Activated T-cell treated with anti-CD3 and anti-CD28 coated beads, Interleukin-2, amount 50 U/mL, for 4 hours (primary cell): ENCODE measurements at regions not wholly inside any gene's neighbourhood (a gene's known extent, or its start where the extent isn't known, plus 50 kb on each side); places are given as distances from the start of the nearest gene placed in this dataset.
"Not testable (repeated sequence)": the region's sequence is repeated elsewhere in the genome, so short reads cannot be mapped to it uniquely, and the experiment has no call there.

Source experiments
- ATAC-seq, 2 donors: fragments of 200-7000 bp; cut with Tn5 transposase; one replicate each; pipeline ENCODE4 v1.10.0; 2021
- DNase-seq: peaks from one replicate; pipeline ENCODE4 v3.0.0-alpha.2; 2020
- H3K27me3 Mint-ChIP-seq: one replicate; pipeline ENCODE4 v1.8.0; 2021; ENCODE audit warnings: low read depth, mixed read lengths
- H3K36me3 Mint-ChIP-seq: one replicate; pipeline ENCODE4 v1.8.0; 2022; ENCODE audit warnings: mixed read lengths; ENCODE audit not compliant: insufficient read depth
- H3K4me1 Mint-ChIP-seq: one replicate; pipeline ENCODE4 v1.8.0; 2021; ENCODE audit warnings: low read depth, mixed read lengths
- H3K4me3 Mint-ChIP-seq: one replicate; pipeline ENCODE4 v1.8.0; 2021; ENCODE audit warnings: mild to moderate bottlenecking, moderate library complexity, mixed read lengths
- H3K9me3 Mint-ChIP-seq: one replicate; pipeline ENCODE4 v1.8.0; 2021; ENCODE audit warnings: mixed read lengths

DNA sequence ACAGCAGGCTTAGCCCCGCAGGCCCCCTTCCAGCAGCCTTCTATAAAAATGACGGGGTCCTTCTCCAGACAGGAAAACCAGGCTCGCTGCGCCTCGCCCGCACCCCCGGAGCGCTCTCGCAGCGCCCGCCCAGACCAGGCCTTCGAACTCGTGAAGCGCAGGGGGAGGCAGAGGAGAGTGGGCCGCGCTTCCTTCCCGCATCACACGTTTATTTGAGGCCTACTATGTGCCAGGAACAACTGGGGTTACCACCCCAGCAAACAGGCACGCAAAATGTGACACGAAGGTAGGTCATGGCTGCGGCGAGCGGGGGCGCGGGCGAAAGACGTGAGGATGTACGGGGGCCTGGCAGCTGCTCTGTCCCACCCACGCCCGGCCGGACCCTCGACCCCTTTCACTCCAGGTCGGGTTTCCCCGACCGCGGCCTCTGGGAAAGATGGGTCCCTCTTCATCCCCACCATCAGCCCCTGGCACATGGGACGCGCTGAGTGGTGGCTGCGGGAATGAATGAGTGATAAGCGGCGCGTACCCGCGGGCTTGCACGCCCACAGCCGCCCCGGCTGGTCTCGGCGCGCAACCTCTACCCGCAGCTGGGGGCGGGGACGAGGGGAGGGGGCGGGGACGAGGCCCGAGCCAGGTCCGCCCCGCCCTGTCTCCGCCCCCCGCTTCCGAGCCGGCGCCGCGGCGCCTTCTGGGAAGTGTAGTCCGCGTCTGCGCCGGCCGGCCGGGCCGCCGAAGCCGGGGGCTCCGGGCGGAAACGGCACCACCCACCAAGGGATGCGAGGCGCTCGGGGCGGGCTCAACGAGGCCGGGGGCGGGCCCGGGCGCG, 59.1 kb downstream of the ZNF467 start:
- DNase-seq (peak; percentile 96), ATAC-seq (peak; percentile 91 to 92)
- peaks cover 18% of the 10 kb centered on the region for H3K4me1 Mint-ChIP-seq
- H3K4me3 Mint-ChIP-seq, result peak overlapping the region; percentile 80
- no peaks in the 10 kb centered on the region for H3K36me3 Mint-ChIP-seq
- no peaks in the 10 kb centered on the region for H3K27me3 Mint-ChIP-seq
- peaks cover 13% of the 10 kb centered on the region for H3K9me3 Mint-ChIP-seq

DNA sequence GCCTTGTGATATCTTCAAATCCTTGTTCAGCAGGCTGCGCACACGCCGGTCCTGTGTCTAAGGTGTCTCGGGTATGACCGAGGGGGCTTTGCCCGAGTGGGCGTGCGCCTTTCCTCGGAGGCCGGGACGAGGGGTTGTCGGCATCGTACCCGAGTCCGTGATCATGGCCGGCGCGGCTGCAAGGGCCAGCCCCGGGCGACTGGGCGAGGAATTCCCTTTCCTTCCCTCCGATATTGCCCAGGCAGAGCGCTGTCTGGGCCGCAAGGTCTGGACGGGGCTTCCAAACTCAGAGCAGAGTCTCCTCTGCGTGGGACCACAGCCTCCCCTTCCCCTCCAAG, 59.7 kb downstream of the ZNF467 start:
- ATAC-seq (no peak), DNase-seq (no peak)
- no peaks in the 10 kb centered on the region for H3K36me3 Mint-ChIP-seq
- peaks cover 18% of the 10 kb centered on the region for H3K4me1 Mint-ChIP-seq
- peak overlapping the region; percentile 80 for H3K4me3 Mint-ChIP-seq
- peaks cover 13% of the 10 kb centered on the region for H3K9me3 Mint-ChIP-seq
- no peaks in the 10 kb centered on the region for H3K27me3 Mint-ChIP-seq

DNA sequence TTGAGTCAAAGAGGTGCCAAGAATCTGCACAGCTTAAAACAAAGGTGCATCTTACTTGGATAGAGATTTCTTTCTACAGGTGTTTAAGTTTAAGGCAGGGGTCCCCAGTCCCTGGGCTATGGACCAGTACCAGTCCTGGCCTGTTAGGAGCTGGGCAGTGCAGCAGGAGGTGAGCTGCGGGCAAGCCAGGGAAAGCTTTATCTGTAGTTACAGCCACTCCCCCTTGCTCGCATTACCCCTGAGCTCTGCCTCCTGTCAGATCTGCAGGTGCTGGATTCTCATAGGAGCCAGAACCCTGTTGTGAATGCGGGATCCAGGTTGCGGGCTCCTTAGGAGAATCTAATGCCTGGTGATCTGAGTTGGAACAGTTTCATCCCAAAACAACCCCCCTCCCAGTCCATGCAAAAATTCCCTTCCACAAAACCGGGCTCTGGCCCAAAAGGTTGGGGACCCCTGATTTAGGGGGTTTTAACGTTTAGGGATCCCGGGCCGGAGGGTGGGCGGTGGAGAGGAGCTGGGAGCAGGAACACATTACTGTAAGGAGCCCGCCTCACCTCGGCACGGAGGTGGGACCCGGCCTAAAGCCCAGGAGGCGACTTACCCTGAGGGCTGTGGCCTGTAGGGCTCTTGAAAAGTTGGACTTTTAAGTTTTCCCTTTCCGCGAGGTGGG, 60.2 kb downstream of the ZNF467 start:
- Mint-ChIP-seq H3K4me3 (peak overlapping the region; percentile 54), H3K27me3 (no peaks in the 10 kb centered on the region), H3K9me3 (peaks cover 13% of the 10 kb centered on the region), H3K36me3 (no peaks in the 10 kb centered on the region), H3K4me1 (peaks cover 18% of the 10 kb centered on the region)
- ATAC-seq (no peak), DNase-seq (no peak)

DNA sequence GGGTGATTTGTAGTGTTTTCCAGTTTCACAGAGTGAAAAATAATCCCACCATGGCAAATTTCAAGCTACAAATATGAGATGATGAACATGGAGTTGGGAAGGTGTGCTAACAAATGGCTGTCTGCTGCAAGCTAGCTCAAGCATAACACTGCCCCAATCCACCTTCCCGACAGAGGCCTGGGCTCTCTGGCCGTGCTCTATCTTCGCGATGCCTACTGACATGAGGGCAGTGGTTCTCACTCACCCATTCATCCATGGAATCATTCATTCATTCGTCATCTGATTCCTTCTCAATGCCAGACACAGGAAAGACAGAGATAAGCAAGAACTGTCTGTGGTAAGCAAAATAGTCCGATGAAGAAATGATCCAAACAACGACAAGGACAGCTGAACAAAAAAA, 65.4 kb downstream of the ZNF467 start:
- Mint-ChIP-seq H3K4me1 (no peaks in the 10 kb centered on the region), H3K4me3 (no peak overlapping the region), H3K36me3 (no peaks in the 10 kb centered on the region), H3K27me3 (peaks cover 4% of the 10 kb centered on the region), H3K9me3 (peaks cover 13% of the 10 kb centered on the region)
- ATAC-seq (no peak), DNase-seq (no peak)

DNA sequence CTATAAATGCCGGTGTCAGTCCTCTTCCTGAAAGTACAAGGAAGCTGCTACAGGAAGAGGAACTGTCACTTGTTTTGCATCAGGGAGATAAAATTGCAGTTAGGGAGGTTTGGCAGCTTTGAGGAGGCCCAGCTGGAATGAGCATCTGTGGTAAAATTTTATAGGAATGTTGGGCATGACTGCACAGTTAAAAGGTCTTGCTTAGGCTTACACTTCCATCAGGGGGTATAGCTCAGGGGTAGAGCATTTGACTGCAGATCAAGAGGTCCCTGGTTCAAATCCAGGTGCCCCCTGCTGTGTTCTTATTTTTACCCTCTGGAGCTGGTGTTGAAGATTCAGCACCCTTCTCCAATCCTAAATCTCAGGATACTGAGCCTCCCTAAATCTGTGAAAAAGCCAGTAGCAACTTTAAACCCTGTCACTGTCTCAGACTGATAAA, 65.9 kb downstream of the ZNF467 start:
- Mint-ChIP-seq H3K36me3 (no peaks in the 10 kb centered on the region), H3K4me3 (no peak overlapping the region), H3K27me3 (peaks cover 4% of the 10 kb centered on the region), H3K9me3 (peaks cover 13% of the 10 kb centered on the region), H3K4me1 (no peaks in the 10 kb centered on the region)
- ATAC-seq (no peak), DNase-seq (no peak)

DNA sequence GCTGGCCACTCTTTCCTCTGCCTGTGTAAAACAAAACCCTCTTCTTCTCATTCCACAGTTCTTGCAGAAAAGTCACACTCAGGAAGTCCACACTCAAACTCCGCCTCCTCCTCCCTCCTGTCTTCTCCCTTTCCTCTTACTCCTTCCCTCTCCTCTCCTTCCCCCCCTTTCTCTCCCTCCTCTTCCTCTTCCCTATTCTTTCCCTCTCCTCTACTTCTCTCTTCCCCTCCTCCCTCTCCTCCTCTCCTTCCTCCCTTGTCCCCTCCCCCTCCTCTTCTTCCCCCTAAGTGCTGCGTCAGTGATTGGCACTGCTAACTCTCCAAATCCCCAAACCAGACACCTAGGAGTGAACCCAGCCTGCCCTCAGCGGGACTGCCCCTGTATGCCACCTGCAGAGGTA, 67.0 kb downstream of the ZNF467 start:
- no peak for DNase-seq
- Mint-ChIP-seq H3K4me3 (no peak overlapping the region), H3K36me3 (no peaks in the 10 kb centered on the region)

DNA sequence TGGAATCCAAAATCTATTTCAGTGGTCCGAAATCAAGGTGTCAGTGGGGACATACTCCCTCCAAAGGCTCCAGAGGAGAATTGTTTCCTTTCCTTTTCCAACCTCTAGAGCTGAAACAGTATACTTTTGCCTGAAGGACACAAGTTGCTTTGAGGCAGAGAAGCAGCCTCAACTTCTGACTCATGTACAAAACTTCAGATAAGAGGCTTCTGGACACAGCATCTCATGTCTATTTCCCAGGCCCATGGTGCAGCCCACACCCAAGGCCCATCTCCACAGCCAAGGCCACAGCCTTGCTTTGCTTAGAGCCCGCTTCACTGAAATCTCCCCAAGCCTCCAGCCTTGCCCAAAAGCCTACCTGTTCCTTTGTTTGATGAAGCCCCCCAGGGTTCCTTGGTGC, 68.9 kb downstream of the ZNF467 start:
- ATAC-seq, result no peak
- no peak for DNase-seq
- no peaks in the 10 kb centered on the region for H3K4me1 Mint-ChIP-seq
- H3K36me3 Mint-ChIP-seq, result no peaks in the 10 kb centered on the region
- peaks cover 3% of the 10 kb centered on the region for H3K9me3 Mint-ChIP-seq
- no peak overlapping the region for H3K4me3 Mint-ChIP-seq
- peaks cover 6% of the 10 kb centered on the region for H3K27me3 Mint-ChIP-seq

More for the DNA sequence above, 67.0 kb downstream of the ZNF467 start:
- Mint-ChIP-seq H3K9me3 (peaks cover 11% of the 10 kb centered on the region), H3K4me1 (no peaks in the 10 kb centered on the region), H3K27me3 (peaks cover 4% of the 10 kb centered on the region)
- ATAC-seq, result no peak

DNA sequence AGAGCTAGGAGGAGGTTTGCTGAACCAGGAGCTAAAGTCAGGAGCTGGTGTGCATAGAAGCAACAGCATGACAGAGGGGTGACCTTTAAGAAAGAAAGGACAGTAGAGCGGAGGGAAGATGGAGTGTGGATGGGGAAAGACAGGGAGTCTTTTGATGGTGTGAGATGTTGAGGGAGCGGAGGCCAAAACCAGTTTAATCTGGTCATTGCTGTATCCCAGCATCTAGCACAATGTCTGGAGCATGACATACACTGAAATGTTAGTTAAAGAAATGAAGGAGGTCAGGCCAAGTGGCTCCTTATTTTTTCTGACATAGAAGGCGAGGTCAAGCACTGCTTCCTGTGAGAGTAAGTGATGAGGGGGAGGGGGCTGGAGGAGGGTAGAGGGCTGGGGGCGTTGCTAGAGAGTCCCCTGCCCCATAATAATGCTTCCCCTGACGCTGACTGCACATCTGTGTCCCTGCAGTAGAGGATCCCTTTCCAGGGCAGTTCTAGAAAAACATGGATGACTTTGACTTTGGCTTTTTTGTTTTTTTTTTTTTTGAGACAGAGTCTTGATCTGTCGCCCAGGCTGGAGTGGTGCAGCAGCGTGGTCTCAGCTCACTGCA, 70.2 kb downstream of the ZNF467 start:
- no peak for ATAC-seq
- Mint-ChIP-seq H3K4me3 (no peak overlapping the region), H3K9me3 (peaks cover 2% of the 10 kb centered on the region), H3K4me1 (no peaks in the 10 kb centered on the region), H3K27me3 (peaks cover 6% of the 10 kb centered on the region), H3K36me3 (no peaks in the 10 kb centered on the region)
- DNase-seq, result no peak

DNA sequence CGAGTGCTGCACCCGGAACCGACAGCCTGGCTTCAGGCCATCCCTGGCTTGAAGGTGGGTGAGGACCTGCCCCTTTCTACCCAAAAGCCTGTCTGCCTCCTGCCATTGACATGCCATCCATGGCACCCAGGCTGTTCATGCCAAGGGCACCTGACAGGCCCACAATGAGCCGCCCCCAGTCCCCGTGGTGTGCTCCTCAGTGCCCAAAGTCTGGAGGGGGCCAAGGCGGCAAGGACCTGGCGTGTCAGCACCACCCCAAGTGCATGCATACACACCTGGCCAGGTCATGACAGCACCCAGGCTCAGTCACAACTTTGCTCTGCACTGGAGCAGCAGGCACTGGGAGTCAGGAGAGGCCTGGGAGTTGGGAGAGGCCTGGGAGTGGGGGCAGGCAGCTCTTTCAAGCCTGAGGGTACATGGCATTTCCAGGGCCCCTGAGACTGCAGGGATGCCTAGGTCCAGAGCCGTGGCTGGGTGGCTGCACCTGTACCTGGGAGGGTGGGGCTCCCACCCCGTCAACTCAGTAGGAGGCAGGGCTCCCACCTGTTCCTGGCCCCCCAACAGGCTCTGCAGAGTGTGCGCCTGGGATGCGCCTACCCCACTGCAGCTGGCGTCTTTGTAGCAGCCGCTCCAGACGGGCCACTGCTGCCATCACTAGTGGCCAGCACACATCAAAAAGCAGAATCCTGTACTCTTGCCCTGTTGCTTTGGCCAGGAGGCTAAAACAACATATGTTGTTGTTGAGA, 71.7 kb downstream of the ZNF467 start:
- no peak for DNase-seq
- Mint-ChIP-seq H3K27me3 (peaks cover 3% of the 10 kb centered on the region), H3K4me3 (no peak overlapping the region), H3K36me3 (no peaks in the 10 kb centered on the region), H3K4me1 (no peaks in the 10 kb centered on the region), H3K9me3 (peaks cover 13% of the 10 kb centered on the region)
- ATAC-seq, result no peak

DNA sequence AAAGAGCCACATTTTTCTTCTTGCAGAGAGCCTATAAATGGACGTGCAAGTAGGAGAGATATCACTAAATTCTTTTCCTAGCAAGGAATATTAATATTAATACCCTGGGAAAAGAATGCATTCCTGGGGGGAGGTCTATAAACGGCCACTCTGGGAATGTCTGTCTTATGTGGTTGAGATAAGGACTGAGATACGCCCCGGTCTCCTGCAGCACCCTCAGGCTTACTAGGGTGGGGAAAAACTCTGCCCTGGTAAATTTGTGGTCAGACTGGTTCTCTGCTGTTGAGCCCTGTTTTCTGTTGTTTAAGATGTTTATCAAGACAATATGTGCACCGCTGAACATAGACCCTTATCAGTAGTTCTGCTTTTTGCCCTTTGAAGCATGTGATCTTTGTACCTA, 75.6 kb downstream of the ZNF467 start:
- not testable (repeated sequence) for H3K36me3 Mint-ChIP-seq, DNase-seq, H3K4me1 Mint-ChIP-seq, ATAC-seq, H3K4me3 Mint-ChIP-seq
- H3K9me3 Mint-ChIP-seq, result peaks cover 13% of the 10 kb centered on the region
- peaks cover 18% of the 10 kb centered on the region for H3K27me3 Mint-ChIP-seq

DNA sequence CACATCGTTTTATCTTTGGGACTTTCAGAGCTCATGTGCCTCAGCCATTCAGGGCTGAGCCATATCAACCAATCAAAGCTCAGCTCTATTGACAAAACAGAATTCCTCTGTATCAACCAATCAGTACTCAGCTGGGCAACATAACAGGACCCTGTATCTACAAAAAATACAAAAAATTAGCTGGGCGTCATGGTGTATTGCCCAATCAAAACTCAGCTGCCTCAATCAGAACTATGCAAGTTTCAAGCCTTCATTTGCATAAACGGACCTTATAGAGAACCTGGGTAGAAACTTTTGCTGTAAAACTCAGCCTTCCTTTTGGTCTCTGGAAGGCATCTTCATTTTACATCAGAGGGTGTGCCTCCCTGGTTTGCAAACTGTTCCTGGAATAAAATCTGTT, 77.1 kb downstream of the ZNF467 start:
- Mint-ChIP-seq H3K9me3 (peaks cover 13% of the 10 kb centered on the region), H3K4me3 (no peak overlapping the region), H3K4me1 (peaks cover 1% of the 10 kb centered on the region), H3K36me3 (no peaks in the 10 kb centered on the region), H3K27me3 (peaks cover 26% of the 10 kb centered on the region)
- ATAC-seq (no peak), DNase-seq (no peak)

DNA sequence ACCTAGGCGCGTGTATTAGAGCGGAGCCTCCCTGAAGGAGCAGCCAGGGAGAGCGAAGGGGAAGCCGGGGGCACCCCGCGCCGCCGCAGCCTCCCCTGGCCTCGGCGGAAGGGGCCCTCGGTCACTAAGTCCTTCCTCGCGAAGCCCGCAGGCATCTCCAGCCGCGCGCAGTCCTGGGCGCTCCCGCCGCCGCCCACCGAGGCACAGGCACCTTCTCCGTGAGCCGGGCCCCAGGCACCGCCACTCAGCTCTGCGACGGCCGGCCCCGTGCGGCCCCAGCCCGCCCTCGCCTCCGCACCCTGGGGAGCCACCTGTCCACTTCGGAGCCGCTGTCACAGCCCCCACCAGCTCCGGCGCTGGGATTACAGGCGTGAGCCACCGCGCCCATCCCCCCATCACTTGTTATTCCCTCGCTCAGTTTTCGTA, 80.8 kb downstream of the ZNF467 start:
- Mint-ChIP-seq H3K9me3 (peaks cover 6% of the 10 kb centered on the region), H3K4me1 (peaks cover 1% of the 10 kb centered on the region), H3K4me3 (no peak overlapping the region), H3K36me3 (no peaks in the 10 kb centered on the region), H3K27me3 (peaks cover 53% of the 10 kb centered on the region)
- no peak for ATAC-seq
- DNase-seq, result no peak

DNA sequence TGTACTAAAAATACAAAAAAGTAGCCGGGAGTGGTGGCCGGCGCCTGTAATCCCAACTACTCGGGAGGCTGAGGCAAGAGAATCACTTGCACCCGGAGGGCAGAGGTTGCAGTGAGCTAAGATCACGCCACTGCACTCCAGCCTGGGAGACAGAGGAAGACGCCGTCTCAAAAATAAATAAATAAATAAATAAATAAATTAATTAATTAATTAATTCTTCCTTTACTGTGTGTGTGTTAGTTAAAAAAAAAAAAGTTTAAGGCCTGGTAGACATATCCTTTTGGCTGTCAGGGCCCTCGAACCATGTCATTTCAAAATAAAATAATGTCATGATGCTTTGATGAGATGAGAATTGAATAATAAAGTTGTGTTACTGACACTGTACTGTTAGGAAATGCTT, 81.3 kb downstream of the ZNF467 start:
- Mint-ChIP-seq H3K36me3 (no peaks in the 10 kb centered on the region), H3K9me3 (peaks cover under 1% of the 10 kb centered on the region), H3K4me3 (no peak overlapping the region), H3K27me3 (peaks cover 56% of the 10 kb centered on the region), H3K4me1 (peaks cover 1% of the 10 kb centered on the region)
- no peak for ATAC-seq
- DNase-seq, result no peak

DNA sequence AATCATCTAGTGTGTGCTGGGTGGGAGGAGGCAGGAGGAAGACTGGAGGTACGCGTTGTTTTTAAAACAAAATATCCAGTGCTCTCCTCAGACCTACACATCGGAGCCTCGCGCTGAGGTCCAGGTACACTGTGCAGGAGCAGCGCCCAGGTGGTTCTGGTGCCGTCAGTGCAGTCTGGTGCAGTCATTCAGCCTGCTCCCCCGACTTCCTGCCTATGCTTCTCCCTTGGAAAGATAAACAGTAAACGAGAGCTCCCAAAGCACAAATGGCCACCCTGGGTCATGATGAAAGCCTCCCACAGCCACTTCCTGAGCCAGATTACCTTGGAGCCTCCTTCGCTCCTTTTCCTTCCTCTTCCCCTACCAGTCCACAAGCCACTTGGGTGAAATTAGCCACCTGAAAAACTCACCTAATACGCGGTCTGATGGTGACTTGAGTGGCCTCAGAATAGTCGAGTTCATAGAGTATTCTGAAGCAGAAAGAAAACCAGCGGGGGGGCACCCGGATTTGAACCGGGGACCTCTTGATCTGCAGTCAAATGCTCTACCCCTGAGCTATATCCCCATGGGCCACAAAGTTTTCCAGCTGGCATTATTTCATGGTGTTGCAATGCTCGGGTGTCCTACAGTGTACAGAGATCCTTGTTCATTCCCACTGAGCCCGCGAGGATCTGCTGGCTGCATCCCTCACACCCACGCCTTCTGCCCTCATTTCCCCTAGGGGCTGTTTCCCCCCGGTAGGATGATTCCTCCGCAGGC, 82.5 kb downstream of the ZNF467 start:
- H3K4me1 Mint-ChIP-seq, result peaks cover 1% of the 10 kb centered on the region
- DNase-seq (no peak), ATAC-seq (no peak)
- no peaks in the 10 kb centered on the region for H3K9me3 Mint-ChIP-seq
- H3K4me3 Mint-ChIP-seq, result no peak overlapping the region
- no peaks in the 10 kb centered on the region for H3K36me3 Mint-ChIP-seq
- H3K27me3 Mint-ChIP-seq, result peaks cover 59% of the 10 kb centered on the region
